Activated naive CD8-positive, alpha-beta T cell treated with anti-CD3 and anti-CD28 coated beads for 36 hours (primary cell): ENCODE measurements at regions not wholly inside any gene's neighbourhood (a gene's known extent, or its start where the extent isn't known, plus 50 kb on each side); places are given as distances from the start of the nearest gene placed in this dataset.

Experiments used
- DNase-seq: peaks from one replicate; pipeline ENCODE4 v3.0.0; 2021
- H3K27ac Mint-ChIP-seq: one replicate; pipeline ENCODE4 v1.8.0; 2022; ENCODE audit warnings: mild to moderate bottlenecking, moderate library complexity, mixed read lengths
- H3K27me3 Mint-ChIP-seq: one replicate; pipeline ENCODE4 v1.8.0; 2022; ENCODE audit warnings: mild to moderate bottlenecking, mixed read lengths
- H3K36me3 Mint-ChIP-seq: one replicate; pipeline ENCODE4 v1.8.0; 2021; ENCODE audit warnings: mild to moderate bottlenecking, mixed read lengths
- H3K4me1 Mint-ChIP-seq: one replicate; pipeline ENCODE4 v1.8.0; 2021; ENCODE audit warnings: mixed read lengths
- H3K4me3 Mint-ChIP-seq: one replicate; pipeline ENCODE4 v1.8.0; 2022; ENCODE audit warnings: mild to moderate bottlenecking, moderate library complexity, mixed read lengths
- H3K9me3 Mint-ChIP-seq: one replicate; pipeline ENCODE4 v1.8.0; 2022; ENCODE audit warnings: mixed read lengths

DNA sequence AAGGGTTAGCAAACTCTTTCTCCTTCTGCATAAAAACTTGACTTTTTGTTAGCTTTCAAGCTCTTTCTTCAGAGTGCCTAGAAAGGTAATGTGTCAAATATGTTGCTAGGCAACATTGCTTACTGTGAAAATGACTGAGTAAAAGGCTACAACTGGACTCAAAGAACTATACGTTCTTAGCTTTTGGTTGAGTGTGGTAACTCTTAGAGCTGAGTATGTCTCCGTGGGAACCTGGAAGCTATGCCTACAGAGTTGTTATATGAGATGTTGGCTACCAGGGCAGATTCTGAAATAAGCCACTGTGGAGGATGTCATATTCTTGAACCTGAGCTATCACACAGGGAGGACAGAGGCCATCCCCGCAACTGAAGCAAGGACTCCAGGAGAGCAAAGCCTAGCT, 105.5 kb downstream of the ARL6IP6 start:
- Mint-ChIP-seq H3K27me3 (no peaks in the 10 kb centered on the region), H3K27ac (no peak overlapping the region), H3K36me3 (no peaks in the 10 kb centered on the region), H3K9me3 (no peaks in the 10 kb centered on the region), H3K4me1 (no peaks in the 10 kb centered on the region), H3K4me3 (no peak overlapping the region)
- DNase-seq: no peak

- Mint-ChIP-seq H3K9me3 (no peaks in the 10 kb centered on the region), H3K27ac (no peak overlapping the region), H3K4me1 (no peaks in the 10 kb centered on the region), H3K27me3 (no peaks in the 10 kb centered on the region), H3K4me3 (no peak overlapping the region), H3K36me3 (no peaks in the 10 kb centered on the region)
- DNase-seq: no peak
Observed at GRCh38 chr2:152822676-152823075, 104.3 kb downstream of the ARL6IP6 start.

DNA sequence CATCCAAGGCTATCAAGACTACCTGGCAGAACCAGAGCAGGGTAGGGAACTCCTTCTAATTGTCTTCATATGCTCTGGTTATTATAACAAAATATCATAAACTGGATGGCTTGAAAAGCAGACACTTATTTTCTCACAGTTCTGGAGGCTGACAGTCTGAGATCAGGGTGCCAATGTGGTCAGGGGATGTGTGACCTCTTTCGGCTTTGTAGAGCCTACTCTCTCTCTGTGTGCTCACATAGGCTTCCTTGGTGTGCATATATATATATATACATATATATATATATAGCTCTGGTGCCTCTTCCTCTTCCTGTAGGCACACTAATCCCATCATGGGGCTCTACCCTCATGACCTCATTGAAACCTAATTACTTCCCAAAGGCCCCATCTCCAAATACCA, 101.6 kb downstream of the ARL6IP6 start:
- no peaks in the 10 kb centered on the region for H3K4me1 Mint-ChIP-seq
- H3K27ac Mint-ChIP-seq: no peak overlapping the region
- H3K27me3 Mint-ChIP-seq: peaks cover 5% of the 10 kb centered on the region
- H3K9me3 Mint-ChIP-seq: no peaks in the 10 kb centered on the region
- no peaks in the 10 kb centered on the region for H3K36me3 Mint-ChIP-seq
- no peak overlapping the region for H3K4me3 Mint-ChIP-seq
- no peak for DNase-seq

- Mint-ChIP-seq H3K9me3 (peaks cover 12% of the 10 kb centered on the region), H3K27me3 (peaks cover 17% of the 10 kb centered on the region), H3K4me1 (no peaks in the 10 kb centered on the region), H3K27ac (no peak overlapping the region), H3K36me3 (no peaks in the 10 kb centered on the region), H3K4me3 (no peak overlapping the region)
- no peak for DNase-seq
Observed at GRCh38 chr2:152815634-152816257, 97.3 kb downstream of the ARL6IP6 start.

GRCh38 chr2:152814475-152815030, 96.1 kb downstream of the ARL6IP6 start:
- H3K4me3 Mint-ChIP-seq: no peak overlapping the region
- no peaks in the 10 kb centered on the region for H3K36me3 Mint-ChIP-seq
- H3K27ac Mint-ChIP-seq: no peak overlapping the region
- no peak for DNase-seq
- no peaks in the 10 kb centered on the region for H3K4me1 Mint-ChIP-seq
- H3K27me3 Mint-ChIP-seq: peaks cover 22% of the 10 kb centered on the region
- peaks cover 12% of the 10 kb centered on the region for H3K9me3 Mint-ChIP-seq

GRCh38 chr2:152813351-152813750, 94.9 kb downstream of the ARL6IP6 start:
- H3K36me3 Mint-ChIP-seq: no peaks in the 10 kb centered on the region
- DNase-seq: no peak
- H3K4me3 Mint-ChIP-seq: no peak overlapping the region
- peaks cover 12% of the 10 kb centered on the region for H3K9me3 Mint-ChIP-seq
- H3K4me1 Mint-ChIP-seq: no peaks in the 10 kb centered on the region
- H3K27me3 Mint-ChIP-seq: peaks cover 22% of the 10 kb centered on the region
- H3K27ac Mint-ChIP-seq: no peak overlapping the region
